ENCODE measurements at regions not wholly inside any gene's neighbourhood (a gene's known extent, or its start where the extent isn't known, plus 50 kb on each side); places are given as distances from the start of the nearest gene placed in this dataset.

- TF ChIP-seq POLR2AphosphoS5 (IDR thresholded peaks at IDR 0.05; ENCODE audit: low read depth) (no peak), CTCF (IDR thresholded peaks at IDR 0.05; ENCODE audit: insufficient read depth, low read length) (no peak), REST (IDR thresholded peaks at IDR 0.05; ENCODE audit: insufficient replicate concordance, low read depth) (no peak), GABPA (IDR thresholded peaks at IDR 0.05; ENCODE audit: low read depth) (no peak), SPI1 (IDR thresholded peaks at IDR 0.05; ENCODE audit: borderline replicate concordance, low read depth) (no peak)
Measured at GRCh38 chr2:239715202-239715601, 309.9 kb downstream of the NDUFA10 start.
